HG03064 (cell line): ENCODE measurements at regions not wholly inside any gene's neighbourhood (a gene's known extent, or its start where the extent isn't known, plus 50 kb on each side); places are given as distances from the start of the nearest gene placed in this dataset.
A peak's percentile ranks its signal among the peaks of the same experiment; 100 is the strongest.

Experiments
- ATAC-seq: cut with Tn5 transposase; IDR thresholded peaks from one replicate; pipeline ENCODE4 v1.9.1; 2021; ENCODE audit warnings: low read depth; ENCODE audit not compliant: unreplicated experiment

- ATAC-seq: no peak
Observed at GRCh38 chr1:193432979-193433587, 246.7 kb upstream of the B3GALT2 start.

GRCh38 chr1:193431265-193431977, 245.0 kb upstream of the B3GALT2 start:
- no peak for ATAC-seq

DNA sequence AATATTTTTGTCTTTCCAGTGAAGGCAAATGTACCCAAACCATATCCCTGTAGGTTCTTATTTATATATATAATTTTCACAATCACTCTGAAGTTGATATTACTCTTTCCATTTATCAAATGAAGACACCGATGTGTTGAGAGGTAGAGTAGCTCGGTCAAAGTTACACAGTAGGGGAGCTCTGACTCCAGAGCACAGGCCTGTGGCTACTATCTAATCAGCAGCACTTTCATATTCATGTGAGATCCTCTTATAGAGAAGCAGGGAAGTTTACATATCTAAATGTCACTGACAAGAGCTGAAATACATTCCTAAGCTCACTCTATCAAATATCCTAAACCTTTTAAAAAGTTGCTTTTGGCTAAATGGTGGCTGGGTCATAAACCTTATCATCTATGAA, 241.1 kb upstream of the B3GALT2 start:
- no peak for ATAC-seq

GRCh38 chr1:193426061-193426460, 239.6 kb upstream of the B3GALT2 start:
- no peak for ATAC-seq

GRCh38 chr1:193421487-193421886, 235.1 kb upstream of the B3GALT2 start:
- ATAC-seq: no peak

DNA sequence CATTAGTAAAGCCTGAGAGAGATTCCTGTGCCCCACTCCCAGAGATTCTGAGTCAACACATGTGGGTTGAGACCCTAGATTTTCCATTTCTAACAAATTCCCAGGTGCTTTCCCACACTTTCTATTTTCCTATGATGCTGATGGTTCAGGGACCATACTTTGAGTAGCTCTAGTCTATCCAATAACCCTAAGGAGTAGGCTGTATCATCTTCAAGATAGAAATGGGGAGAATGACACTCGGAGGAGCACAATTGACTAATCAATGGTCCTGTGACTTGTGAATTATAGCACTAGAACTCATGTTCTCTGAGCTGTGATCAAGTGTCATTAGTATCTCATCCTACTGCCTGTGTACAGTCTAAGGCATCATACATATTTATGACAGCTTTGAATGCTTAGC, 232.9 kb upstream of the B3GALT2 start:
- no peak for ATAC-seq

GRCh38 chr1:193418745-193419058, 232.3 kb upstream of the B3GALT2 start:
- ATAC-seq: no peak

DNA sequence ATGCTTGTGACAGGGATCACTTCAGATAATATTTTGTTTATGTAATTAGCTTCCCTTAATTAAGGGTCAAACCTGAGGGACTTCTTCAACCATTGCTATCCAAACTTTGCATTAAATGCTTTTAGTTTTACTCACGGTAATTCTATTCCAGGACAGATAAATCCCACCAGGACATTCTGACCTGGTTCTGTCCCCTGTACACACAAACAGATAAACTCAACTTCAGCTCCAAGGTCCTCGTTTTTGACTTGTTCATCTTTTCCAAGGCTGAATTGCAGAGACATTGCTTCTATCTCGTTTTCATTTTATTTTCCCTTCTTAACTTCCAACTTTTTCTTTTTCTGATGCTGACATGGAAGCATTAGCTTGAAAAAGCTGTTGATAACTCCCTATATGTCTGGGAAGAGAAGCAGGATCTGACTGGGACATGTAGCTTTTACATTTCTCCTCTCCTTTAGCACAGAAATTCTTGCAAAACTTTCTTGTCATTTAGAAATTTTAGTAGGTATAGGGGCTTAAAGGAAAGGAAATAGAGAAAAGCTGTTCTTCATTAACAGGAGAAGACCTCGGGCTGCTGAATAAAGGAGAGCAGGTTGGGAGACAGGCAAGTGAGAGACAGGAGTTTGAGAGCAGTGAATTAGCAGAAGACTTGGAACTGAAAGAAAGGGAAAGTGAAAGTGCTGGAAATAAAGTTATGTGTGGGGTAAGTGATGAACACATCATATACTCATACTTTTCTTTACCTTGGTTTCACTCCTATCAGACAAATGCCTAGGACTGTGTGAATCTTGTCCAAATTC, 231.7 kb upstream of the B3GALT2 start:
- ATAC-seq: no peak

DNA sequence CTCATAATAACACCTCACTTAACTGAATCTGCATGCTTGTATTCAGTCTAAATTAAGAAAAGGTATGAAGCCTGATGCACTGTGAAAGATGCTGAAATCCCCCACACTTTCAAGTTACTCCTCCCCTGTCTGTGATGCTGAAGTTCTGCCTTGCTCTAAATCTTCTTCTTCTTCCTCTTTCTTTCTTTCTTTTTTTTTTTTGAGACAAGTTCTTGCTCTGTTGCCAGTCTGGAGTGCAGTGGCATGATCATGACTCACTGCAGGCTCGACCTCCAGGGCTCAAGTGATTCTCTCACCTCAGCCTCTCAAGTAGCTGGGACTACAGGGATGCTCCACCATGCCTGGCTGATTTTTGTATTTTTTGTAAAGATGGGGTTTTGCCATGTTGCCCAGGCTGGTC, 231.0 kb upstream of the B3GALT2 start:
- no peak for ATAC-seq

GRCh38 chr1:193416226-193417024, 230.0 kb upstream of the B3GALT2 start:
- no peak for ATAC-seq

- no peak for ATAC-seq
Observed at GRCh38 chr1:193415256-193415655, 228.8 kb upstream of the B3GALT2 start.

DNA sequence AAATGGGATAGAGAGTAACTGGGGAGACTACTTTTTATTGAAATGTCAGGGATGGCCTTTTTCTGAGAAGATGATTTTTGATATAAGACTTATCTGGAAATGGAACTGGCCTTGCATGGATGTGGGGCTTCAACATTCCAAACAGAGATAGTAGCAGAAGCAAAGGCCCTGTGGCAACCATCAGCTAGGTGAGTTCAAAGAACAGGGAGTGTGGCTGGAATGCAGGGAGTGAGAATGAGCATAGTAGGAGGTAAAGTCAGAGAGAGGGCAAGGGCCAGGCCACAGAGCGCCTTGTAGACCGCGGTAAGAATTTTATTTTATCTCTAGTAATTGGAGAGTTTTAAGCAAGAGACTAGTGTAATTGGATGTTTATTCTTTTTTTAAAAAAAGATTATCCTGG, 227.0 kb upstream of the B3GALT2 start:
- no peak for ATAC-seq

DNA sequence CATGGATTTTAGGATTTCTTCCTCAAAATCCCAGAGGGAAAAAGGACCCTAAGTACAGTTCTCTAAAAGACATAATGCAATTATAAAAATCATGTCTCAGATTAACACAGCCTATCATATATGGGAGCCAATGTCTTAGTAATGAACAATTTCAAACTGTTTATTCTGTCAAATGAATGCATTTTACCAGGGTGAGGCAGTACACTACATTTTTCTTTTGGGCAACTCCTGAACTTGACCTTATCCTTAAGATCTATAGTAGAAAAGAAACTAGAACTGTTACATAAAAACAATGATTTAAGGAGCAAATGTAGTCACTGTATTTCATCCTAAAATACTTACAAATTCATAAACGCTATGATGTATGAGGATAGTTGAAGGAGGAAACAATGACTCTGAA, 226.3 kb upstream of the B3GALT2 start:
- ATAC-seq: no peak

- ATAC-seq: no peak
Observed at GRCh38 chr1:193411714-193412113, 225.3 kb upstream of the B3GALT2 start.

DNA sequence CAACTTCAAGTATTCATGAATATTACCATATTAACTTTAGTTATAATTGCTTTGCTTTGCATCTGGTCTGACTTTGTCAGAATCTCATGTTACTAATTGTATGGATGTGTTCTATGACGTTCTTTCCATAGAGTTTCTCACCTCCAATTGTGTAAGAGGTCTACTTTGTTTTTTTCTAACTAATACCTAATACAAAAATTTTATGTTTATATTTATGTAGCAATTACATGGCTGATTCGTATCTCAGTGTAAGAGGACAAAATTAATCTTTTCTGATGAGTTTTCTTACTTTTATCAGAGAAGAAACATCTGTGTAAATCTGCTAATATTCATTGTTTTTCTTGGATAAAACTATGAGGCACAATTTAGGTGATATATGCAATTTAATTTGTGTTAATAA, 224.8 kb upstream of the B3GALT2 start:
- no peak for ATAC-seq

DNA sequence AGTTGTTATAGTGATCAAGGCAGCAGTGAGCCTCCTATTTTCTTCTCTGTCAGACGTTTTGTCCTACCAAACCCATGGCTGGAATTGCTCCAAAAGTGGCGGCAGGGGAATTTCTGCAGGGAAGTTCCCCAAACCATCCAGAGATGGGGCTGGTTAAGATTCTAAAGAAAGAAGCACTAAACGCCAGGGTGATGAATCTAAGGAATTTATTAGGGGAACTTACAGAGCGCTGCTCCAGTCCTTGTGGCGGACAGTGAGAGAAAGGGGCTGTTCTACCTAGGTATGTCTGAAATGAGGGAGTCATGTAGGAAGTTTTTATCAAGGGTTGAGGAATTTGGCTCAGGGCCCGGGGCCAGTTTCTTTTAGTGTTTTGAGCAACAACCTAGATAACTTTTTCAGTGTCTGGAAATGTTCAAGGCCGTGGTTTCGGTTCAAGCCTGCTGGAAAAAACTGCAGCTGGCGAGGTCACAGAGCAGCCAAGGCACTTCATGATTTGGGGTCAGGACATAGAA, 222.4 kb upstream of the B3GALT2 start:
- ATAC-seq: no peak

DNA sequence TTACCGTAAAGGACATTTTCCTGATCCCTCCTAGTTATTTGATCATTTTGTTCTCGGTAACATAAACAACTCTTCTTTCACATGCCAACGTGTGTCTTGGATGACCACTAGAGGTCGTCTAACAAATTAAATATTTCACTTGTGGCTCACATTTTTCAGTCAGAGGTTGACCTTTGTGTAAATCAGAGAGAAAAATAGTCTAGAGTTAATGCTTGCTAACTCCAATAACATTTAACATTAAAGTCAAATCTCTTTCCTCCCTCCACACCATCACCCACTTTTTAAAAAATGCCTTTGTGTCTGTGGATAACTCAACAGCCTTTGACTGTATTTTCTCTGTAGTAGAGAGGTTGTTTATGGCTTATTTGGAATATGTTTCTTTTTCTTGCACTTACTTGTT, 220.5 kb upstream of the B3GALT2 start:
- peak; percentile 72 for ATAC-seq

- ATAC-seq: no peak
Observed at GRCh38 chr1:193404236-193404635, 217.8 kb upstream of the B3GALT2 start.

GRCh38 chr1:193402977-193403376, 216.6 kb upstream of the B3GALT2 start:
- ATAC-seq: no peak

DNA sequence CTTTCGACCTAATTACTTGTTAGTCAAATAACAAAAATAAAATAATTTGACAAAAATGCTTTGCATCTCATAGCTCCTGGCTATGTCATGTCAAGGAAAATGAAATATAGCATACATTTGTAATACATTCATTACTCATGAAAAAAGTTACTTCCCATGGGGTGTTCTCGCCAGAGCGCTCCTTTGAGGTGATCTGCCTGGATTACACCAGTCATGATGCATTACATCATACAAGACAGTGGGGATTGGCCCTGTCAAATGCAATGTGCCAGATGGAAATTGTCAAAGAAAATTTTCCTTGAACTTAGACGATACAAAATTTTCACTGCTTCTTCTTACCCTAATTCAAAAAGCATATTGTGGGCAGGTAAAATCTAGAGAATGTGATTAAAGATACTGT, 215.6 kb upstream of the B3GALT2 start:
- ATAC-seq: no peak

- no peak for ATAC-seq
Observed at GRCh38 chr1:193394336-193394735, 207.9 kb upstream of the B3GALT2 start.
